HG03378 (cell line): ENCODE measurements at regions not wholly inside any gene's neighbourhood (a gene's known extent, or its start where the extent isn't known, plus 50 kb on each side); places are given as distances from the start of the nearest gene placed in this dataset.

Source experiments
- ATAC-seq: cut with Tn5 transposase; IDR thresholded peaks from one replicate; pipeline ENCODE4 v1.9.1; 2021; ENCODE audit warnings: mild to moderate bottlenecking, moderate library complexity; ENCODE audit not compliant: unreplicated experiment

GRCh38 chr10:75347186-75347585, 54.4 kb downstream of the ZNF503 start:
- no peak for ATAC-seq

GRCh38 chr10:75345738-75346137, 55.8 kb downstream of the ZNF503 start:
- ATAC-seq: no peak

- ATAC-seq: no peak
Measured at GRCh38 chr10:75344170-75344569, 57.4 kb downstream of the ZNF503 start.

GRCh38 chr10:75342397-75342796, 59.2 kb downstream of the ZNF503 start:
- ATAC-seq: no peak

- peak; percentile 98 for ATAC-seq
Measured at GRCh38 chr10:75335983-75336382, 65.6 kb downstream of the ZNF503 start.

GRCh38 chr10:75335191-75335590, 66.4 kb downstream of the ZNF503 start:
- ATAC-seq: no peak

GRCh38 chr10:75334720-75335119, 66.8 kb downstream of the ZNF503 start:
- ATAC-seq: no peak

- ATAC-seq: no peak
Measured at GRCh38 chr10:75332081-75332480, 69.5 kb downstream of the ZNF503 start.

- ATAC-seq: no peak
Measured at GRCh38 chr10:75331081-75331480, 70.5 kb downstream of the ZNF503 start.

- ATAC-seq: no peak
Measured at GRCh38 chr10:75329190-75329745, 72.3 kb downstream of the ZNF503 start.

- ATAC-seq: no peak
Measured at GRCh38 chr10:75326306-75326705, 75.3 kb downstream of the ZNF503 start.

- no peak for ATAC-seq
Measured at GRCh38 chr10:75319274-75319673, 82.3 kb downstream of the ZNF503 start.

GRCh38 chr10:75314570-75314969, 78.8 kb upstream of the COMTD1 start:
- ATAC-seq: no peak

GRCh38 chr10:75312440-75312839, 76.7 kb upstream of the COMTD1 start:
- no peak for ATAC-seq

- no peak for ATAC-seq
Measured at GRCh38 chr10:75305675-75306074, 69.9 kb upstream of the COMTD1 start.

- no peak for ATAC-seq
Measured at GRCh38 chr10:75304741-75305390, 69.1 kb upstream of the COMTD1 start.

GRCh38 chr10:75304313-75304712, 68.6 kb upstream of the COMTD1 start:
- no peak for ATAC-seq

GRCh38 chr10:75303045-75303777, 67.5 kb upstream of the COMTD1 start:
- no peak for ATAC-seq

GRCh38 chr10:75302029-75302428, 66.3 kb upstream of the COMTD1 start:
- ATAC-seq: no peak

GRCh38 chr10:75297021-75297599, 61.4 kb upstream of the COMTD1 start:
- no peak for ATAC-seq

- ATAC-seq: no peak
Measured at GRCh38 chr10:75295868-75296441, 60.2 kb upstream of the COMTD1 start.
